BJ (cell line): ENCODE measurements at regions not wholly inside any gene's neighbourhood (a gene's known extent, or its start where the extent isn't known, plus 50 kb on each side); places are given as distances from the start of the nearest gene placed in this dataset.

Source experiments
- CTCF ChIA-PET: fragments of 350-600 bp; formaldehyde crosslinking; extraction: SDS; loops from one replicate; lab custom pipeline; 2021; ENCODE audit warnings: antibody characterized with exemption, inconsistent platforms; lab: Yijun Ruan, JAX
- POLR2A ChIA-PET: fragments of 300-600 bp; sonication (Branson Sonifier 250); formaldehyde crosslinking; extraction: SDS; loops from one replicate; lab custom pipeline; 2021; ENCODE audit warnings: antibody characterized with exemption; lab: Charles Lee
- DNase-seq: peaks from one replicate; pipeline ENCODE4 v3.0.0-alpha.2; 2011; ENCODE audit warnings: low read depth
- H3K27me3 ChIP-seq: 2 replicates; pipeline ENCODE4 v1.6.0; 2011; ENCODE audit warnings: low read length; ENCODE audit not compliant: control insufficient read depth, insufficient read depth
- H3K36me3 ChIP-seq: 2 replicates; pipeline ENCODE4 v1.5.1; 2011; ENCODE audit warnings: low read length; ENCODE audit not compliant: control insufficient read depth, insufficient read depth
- H3K4me3 ChIP-seq: 2 replicates; pipeline ENCODE4 v1.5.1; 2011; ENCODE audit warnings: low read depth, mild to moderate bottlenecking, control low read depth, low read length
- CTCF ChIP-seq: IDR thresholded peaks from 2 replicates; pipeline ENCODE4 v1.5.1; 2011; ENCODE audit warnings: low read depth, mild to moderate bottlenecking, control low read depth, inconsistent platforms, low read length, moderate library complexity; ENCODE audit not compliant: insufficient read depth

- Histone ChIP-seq H3K4me3 (no peak overlapping the region), H3K36me3 (no peaks in the 10 kb centered on the region), H3K27me3 (peaks cover 2% of the 10 kb centered on the region; the same call in 1 of the 2 replicates)
- no peak for DNase-seq
- TF ChIP-seq CTCF: no peak
- POLR2A ChIA-PET: no interaction called here
- CTCF ChIA-PET: no interaction called here
Measured at GRCh38 chr2:151102226-151102625, 159.4 kb downstream of the RBM43 start.

GRCh38 chr2:151098841-151099240, 162.8 kb downstream of the RBM43 start:
- Histone ChIP-seq H3K27me3 (peaks cover 2% of the 10 kb centered on the region; the same call in 1 of the 2 replicates), H3K36me3 (no peaks in the 10 kb centered on the region), H3K4me3 (no peak overlapping the region)
- no peak for DNase-seq
- CTCF ChIA-PET: no interaction called here
- POLR2A ChIA-PET: interaction anchor here (0.7 kb wide), 1 partner anchor 8 kb away, joined by 3 read pairs; no protein-coding TSS in a partner anchor
- TF ChIP-seq CTCF: no peak

GRCh38 chr2:151097895-151098294, 163.8 kb downstream of the RBM43 start:
- no peak for TF ChIP-seq CTCF
- Histone ChIP-seq H3K36me3 (no peaks in the 10 kb centered on the region), H3K4me3 (no peak overlapping the region), H3K27me3 (peaks cover 2% of the 10 kb centered on the region; the same call in 1 of the 2 replicates)
- CTCF ChIA-PET: interaction anchor here (0.8 kb wide), 1 partner anchor 10 kb away, joined by 3 read pairs; no protein-coding TSS in a partner anchor
- POLR2A ChIA-PET: no interaction called here
- no peak for DNase-seq

- CTCF ChIA-PET: interaction anchor here (0.8 kb wide), 1 partner anchor 10 kb away, joined by 3 read pairs; no protein-coding TSS in a partner anchor
Measured at GRCh38 chr2:151097128-151097527, 164.5 kb downstream of the RBM43 start.

GRCh38 chr2:151096235-151096634, 165.4 kb downstream of the RBM43 start:
- Histone ChIP-seq H3K36me3 (no peaks in the 10 kb centered on the region), H3K27me3 (peaks cover 2% of the 10 kb centered on the region; the same call in 1 of the 2 replicates), H3K4me3 (no peak overlapping the region)
- no peak for TF ChIP-seq CTCF
- ChIA-PET CTCF (no interaction called here), POLR2A (no interaction called here)
- no peak for DNase-seq

More at GRCh38 chr2:151097128-151097527, 164.5 kb downstream of the RBM43 start:
- no peak for TF ChIP-seq CTCF
- Histone ChIP-seq H3K36me3 (no peaks in the 10 kb centered on the region), H3K27me3 (peaks cover 2% of the 10 kb centered on the region; the same call in 1 of the 2 replicates), H3K4me3 (no peak overlapping the region)
- POLR2A ChIA-PET: no interaction called here
- no peak for DNase-seq
